H1 (cell line): ENCODE measurements at regions not wholly inside any gene's neighbourhood (a gene's known extent, or its start where the extent isn't known, plus 50 kb on each side); places are given as distances from the start of the nearest gene placed in this dataset.

Source experiments
- BCL11A ChIP-seq, 2 experiments: IDR thresholded peaks; one replicate each; pipeline ENCODE4 v1.6.1; 2011; ENCODE audit warnings: low read depth in 2 of 2, low read length in 2 of 2, mild to moderate bottlenecking in 2 of 2
- CEBPB ChIP-seq: IDR thresholded peaks from 2 replicates; pipeline ENCODE4 v1.6.1; 2012; ENCODE audit warnings: low read depth, low read length
- EP300 ChIP-seq, 2 experiments: IDR thresholded peaks; 1 replicate in 1 of 2; 2 replicates in 1 of 2; pipeline ENCODE4 v1.6.1; 2011 to 2012; ENCODE audit warnings: low read depth in 2 of 2, low read length in 2 of 2, mild to moderate bottlenecking in 2 of 2, borderline replicate concordance in 1 of 2, inconsistent platforms in 1 of 2, moderate library complexity in 1 of 2
- POLR2A ChIP-seq, 2 experiments: IDR thresholded peaks; 1 replicate in 1 of 2; 2 replicates in 1 of 2; pipeline ENCODE4 v1.6.1; 2011; ENCODE audit warnings: low read depth in 2 of 2, low read length in 2 of 2, mild to moderate bottlenecking in 2 of 2; ENCODE audit errors: control extremely low read depth in 1 of 2
- POLR2AphosphoS5 ChIP-seq: IDR thresholded peaks from 2 replicates; pipeline ENCODE4 v1.6.1; 2011; ENCODE audit warnings: low read depth, low read length
- RNF2 ChIP-seq: fragments of 200-900, 300-1000 bp; sonication (generic); IDR thresholded peaks from 2 replicates; pipeline ENCODE4 v1.7.1; 2016; ENCODE audit warnings: borderline replicate concordance, low read depth, mild to moderate bottlenecking, antibody characterized with exemption, low read length; ENCODE audit not compliant: poor library complexity, severe bottlenecking; ENCODE audit errors: missing control alignments
- SIRT6 ChIP-seq: IDR thresholded peaks from one replicate; pipeline ENCODE4 v1.7.1; 2012; ENCODE audit warnings: low read length, inconsistent platforms
- SP1 ChIP-seq: IDR thresholded peaks from 2 replicates; pipeline ENCODE4 v1.6.1; 2011; ENCODE audit warnings: low read depth, low read length
- SUZ12 ChIP-seq: fragments of 200-600 bp; sonication (generic); IDR thresholded peaks from 2 replicates; pipeline ENCODE4 v1.6.1; 2012; ENCODE audit warnings: mild to moderate bottlenecking, inconsistent platforms, low read length, moderate library complexity, mixed read lengths
- TAF1 ChIP-seq: IDR thresholded peaks from 2 replicates; pipeline ENCODE4 v1.6.1; 2011; ENCODE audit warnings: mild to moderate bottlenecking, low read depth, low read length
- TCF12 ChIP-seq: IDR thresholded peaks from 2 replicates; pipeline ENCODE4 v1.6.1; 2011; ENCODE audit warnings: low read depth, mild to moderate bottlenecking, low read length
- YY1 ChIP-seq: IDR thresholded peaks from 2 replicates; pipeline ENCODE4 v1.6.1; 2011; ENCODE audit warnings: low read depth, mild to moderate bottlenecking, low read length
- TF ChIP-seq, protein P1 (sequence below), 3 experiments: IDR thresholded peaks; 1 replicate in 2 of 3; 2 replicates in 1 of 3; pipeline versions ENCODE4 v1.5.1 to v1.6.1; 2011; ENCODE audit warnings: low read length in 3 of 3, mild to moderate bottlenecking in 3 of 3, inconsistent platforms in 2 of 3, low read depth in 1 of 3, moderate library complexity in 1 of 3; ENCODE audit not compliant: insufficient read depth in 1 of 3; ENCODE audit errors: control extremely low read depth in 1 of 3

DNA sequence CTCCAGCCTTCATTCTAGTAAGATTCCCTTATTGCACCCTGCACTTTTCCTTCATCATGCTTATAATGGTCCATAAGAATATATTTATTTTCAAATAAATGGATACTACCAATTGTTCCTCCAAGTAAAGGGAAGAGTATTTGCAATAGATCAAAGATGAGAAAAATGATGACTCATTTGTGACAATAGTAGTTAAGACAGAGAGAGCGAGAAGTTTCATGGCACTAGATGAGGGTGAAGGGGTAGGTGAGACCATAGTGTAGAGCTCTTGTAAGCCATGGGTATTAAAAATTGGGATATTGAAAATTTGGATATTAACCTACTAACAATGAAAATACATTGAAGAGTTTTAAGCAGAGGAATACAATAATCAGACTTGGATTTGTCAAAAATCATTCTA, 404.6 kb downstream of the EFNA5 start:
- no peak for TF ChIP-seq SIRT6
- no peak for TF ChIP-seq YY1
- TF ChIP-seq BCL11A (IDR thresholded peaks at IDR 0.05; ENCODE audit: low read depth in 2 of 2, low read length in 2 of 2) = no peak
- no peak for TF ChIP-seq TCF12
- TF ChIP-seq RNF2 = no peak
- TF ChIP-seq SUZ12 = no peak
- TF ChIP-seq POLR2A (IDR thresholded peaks at IDR 0.05; ENCODE audit: control extremely low read depth in 1 of 2, low read depth in 2 of 2, low read length in 2 of 2) = no peak
- TF ChIP-seq, protein P1, sequence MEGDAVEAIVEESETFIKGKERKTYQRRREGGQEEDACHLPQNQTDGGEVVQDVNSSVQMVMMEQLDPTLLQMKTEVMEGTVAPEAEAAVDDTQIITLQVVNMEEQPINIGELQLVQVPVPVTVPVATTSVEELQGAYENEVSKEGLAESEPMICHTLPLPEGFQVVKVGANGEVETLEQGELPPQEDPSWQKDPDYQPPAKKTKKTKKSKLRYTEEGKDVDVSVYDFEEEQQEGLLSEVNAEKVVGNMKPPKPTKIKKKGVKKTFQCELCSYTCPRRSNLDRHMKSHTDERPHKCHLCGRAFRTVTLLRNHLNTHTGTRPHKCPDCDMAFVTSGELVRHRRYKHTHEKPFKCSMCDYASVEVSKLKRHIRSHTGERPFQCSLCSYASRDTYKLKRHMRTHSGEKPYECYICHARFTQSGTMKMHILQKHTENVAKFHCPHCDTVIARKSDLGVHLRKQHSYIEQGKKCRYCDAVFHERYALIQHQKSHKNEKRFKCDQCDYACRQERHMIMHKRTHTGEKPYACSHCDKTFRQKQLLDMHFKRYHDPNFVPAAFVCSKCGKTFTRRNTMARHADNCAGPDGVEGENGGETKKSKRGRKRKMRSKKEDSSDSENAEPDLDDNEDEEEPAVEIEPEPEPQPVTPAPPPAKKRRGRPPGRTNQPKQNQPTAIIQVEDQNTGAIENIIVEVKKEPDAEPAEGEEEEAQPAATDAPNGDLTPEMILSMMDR (IDR thresholded peaks at IDR 0.05; ENCODE audit: control extremely low read depth in 1 of 3, insufficient read depth in 1 of 3, low read depth in 1 of 3, low read length in 3 of 3) = no peak
- no peak for TF ChIP-seq SP1
- no peak for TF ChIP-seq CEBPB
- TF ChIP-seq POLR2AphosphoS5 = no peak
- no peak for TF ChIP-seq EP300 (IDR thresholded peaks at IDR 0.05; ENCODE audit: borderline replicate concordance in 1 of 2, low read depth in 2 of 2, low read length in 2 of 2)
- no peak for TF ChIP-seq TAF1
